GM12873 (cell line): ENCODE measurements at regions not wholly inside any gene's neighbourhood (a gene's known extent, or its start where the extent isn't known, plus 50 kb on each side); places are given as distances from the start of the nearest gene placed in this dataset.

Source experiments
- CTCF ChIP-seq: IDR thresholded peaks from 2 replicates; pipeline ENCODE4 v1.5.1; 2012; ENCODE audit warnings: low read depth, mild to moderate bottlenecking, moderate library complexity, low read length, control low read depth; ENCODE audit not compliant: insufficient read depth; ENCODE audit errors: missing control alignments

- no peak for TF ChIP-seq CTCF
Observed at GRCh38 chr12:40569626-40570179, 122.5 kb upstream of the CNTN1 start.

- TF ChIP-seq CTCF, result no peak
Observed at GRCh38 chr12:40573024-40573423, 119.2 kb upstream of the CNTN1 start.

GRCh38 chr12:40575987-40576386 is 116.3 kb upstream of the CNTN1 start:
- TF ChIP-seq CTCF, result no peak

GRCh38 chr12:40577834-40578233 is 114.4 kb upstream of the CNTN1 start:
- no peak for TF ChIP-seq CTCF

- no peak for TF ChIP-seq CTCF
Observed at GRCh38 chr12:40579687-40580086, 112.6 kb upstream of the CNTN1 start.

- no peak for TF ChIP-seq CTCF
Observed at GRCh38 chr12:40580346-40580745, 111.9 kb upstream of the CNTN1 start.

GRCh38 chr12:40581889-40582288 is 110.3 kb upstream of the CNTN1 start:
- TF ChIP-seq CTCF, result no peak
